NCI-H1694 treated with DMSO at 0.1 percent for 48 hours (cell line): ENCODE measurements at regions not wholly inside any gene's neighbourhood (a gene's known extent, or its start where the extent isn't known, plus 50 kb on each side); places are given as distances from the start of the nearest gene placed in this dataset.
A peak's percentile ranks its signal among the peaks of the same experiment; 100 is the strongest.

Experiments used
- DNase-seq: peaks from one replicate; lab custom pipeline; 2025; lab: John Stamatoyannopoulos, UW

DNA sequence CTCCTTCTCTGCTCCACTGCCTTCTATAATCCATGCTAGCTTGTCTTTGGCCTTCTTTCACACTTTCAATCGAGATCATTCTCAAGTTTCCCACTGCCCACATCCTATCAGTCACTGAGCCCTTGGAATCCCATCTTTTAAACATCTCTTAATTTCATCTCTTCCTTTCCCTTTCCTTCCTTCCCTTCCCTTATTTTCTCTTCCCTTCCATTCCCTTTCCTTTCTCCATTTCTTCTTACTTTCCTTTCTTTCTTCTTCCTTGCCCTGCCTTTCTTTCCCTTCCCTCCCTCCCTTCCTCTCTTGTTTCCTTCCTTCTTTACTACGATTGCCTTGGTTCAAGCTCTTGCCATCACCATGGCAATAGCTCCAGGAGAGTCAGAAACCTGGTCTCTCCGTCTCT, 183.8 kb downstream of the EMP1 start:
- DNase-seq: no peak

DNA sequence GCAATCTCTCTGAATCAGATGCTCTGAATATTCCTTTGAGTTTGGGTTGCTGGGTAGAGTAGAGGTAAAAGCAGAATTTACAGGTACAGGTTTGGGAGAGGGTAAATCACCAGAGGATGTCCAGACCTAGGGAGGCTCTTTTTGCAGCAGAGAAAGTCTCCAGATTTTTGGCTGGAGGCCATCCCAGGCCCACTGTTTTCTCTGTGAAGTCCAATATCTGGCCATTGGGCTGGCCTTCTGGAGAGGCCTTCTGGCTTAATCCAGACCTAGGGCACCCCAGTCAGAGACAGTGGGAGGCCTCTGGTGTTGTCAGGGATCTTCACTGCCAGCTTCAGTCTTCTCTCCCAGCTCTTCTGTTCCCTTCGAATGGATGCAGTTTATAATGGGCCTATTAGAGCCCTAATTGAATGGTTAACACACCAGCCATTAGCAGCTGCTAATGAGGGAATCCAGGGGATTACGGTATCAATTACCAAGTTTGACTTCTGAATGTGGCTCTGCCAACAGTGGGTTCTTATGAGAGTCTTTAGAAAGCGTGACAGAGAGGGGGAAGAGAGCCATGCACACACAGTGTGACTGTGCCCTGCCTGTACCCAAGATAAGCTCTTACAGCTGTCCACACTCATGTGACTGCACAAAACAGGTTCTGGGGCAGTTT, 183.1 kb downstream of the EMP1 start:
- no peak for DNase-seq

GRCh38 chr12:13377698-13378097, 181.2 kb downstream of the EMP1 start:
- DNase-seq: no peak

DNA sequence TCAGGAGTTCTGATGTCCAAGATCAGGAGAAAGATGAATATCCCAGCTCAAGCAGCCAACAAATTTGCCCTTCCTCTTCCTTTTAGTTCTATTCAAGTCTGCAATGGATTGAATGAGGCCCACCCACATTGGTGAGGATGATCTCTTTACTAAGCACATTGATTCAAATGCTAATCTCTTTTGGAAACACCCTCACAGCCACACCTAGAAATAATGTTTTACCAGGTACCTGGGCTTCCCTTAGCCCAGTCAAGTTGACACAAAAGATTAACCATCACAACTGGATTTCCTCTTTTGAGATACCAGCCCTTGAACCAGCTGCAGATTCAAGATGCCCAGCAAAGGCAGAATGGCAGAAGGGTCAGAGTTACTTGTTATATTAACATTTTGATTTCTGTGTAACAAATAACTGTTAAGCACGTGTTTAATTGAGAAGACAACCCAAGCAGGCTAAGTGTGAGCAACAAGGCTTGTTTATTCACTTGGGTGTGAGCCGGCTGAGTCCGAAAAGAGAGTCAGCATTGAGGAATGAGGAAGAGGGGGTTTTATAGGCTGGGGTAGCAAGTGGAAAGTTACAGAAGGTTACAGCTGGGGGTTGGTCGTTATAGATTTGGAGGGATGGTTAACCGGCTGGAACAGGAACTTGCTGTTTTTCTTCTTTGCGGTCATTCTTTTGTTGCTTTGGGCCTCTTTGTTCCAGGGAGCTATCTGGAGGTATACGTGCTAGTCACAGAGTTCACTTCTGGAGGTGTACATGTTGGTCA, 180.3 kb downstream of the EMP1 start:
- no peak for DNase-seq

GRCh38 chr12:13375583-13376345, 179.2 kb downstream of the EMP1 start:
- DNase-seq: peak; percentile 35

DNA sequence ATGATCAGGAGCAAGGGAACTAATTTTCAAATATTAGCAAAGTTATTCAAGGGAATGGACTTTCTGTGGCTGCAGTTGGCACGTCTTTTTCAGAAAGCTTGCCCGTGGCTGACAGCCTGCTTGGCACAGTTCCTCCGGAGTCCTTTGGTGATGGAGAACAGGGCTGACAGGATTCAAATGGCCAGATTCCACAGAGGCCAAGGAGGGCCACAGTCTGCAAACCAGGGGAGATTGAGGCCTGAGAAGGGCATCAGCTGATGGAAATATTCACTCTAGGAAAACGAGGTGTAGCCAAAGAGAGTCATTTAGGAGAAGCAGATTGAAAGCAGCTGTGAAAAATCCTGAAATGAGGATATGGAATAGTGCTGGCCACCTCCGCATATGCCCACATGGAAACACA, 178.3 kb downstream of the EMP1 start:
- no peak for DNase-seq

DNA sequence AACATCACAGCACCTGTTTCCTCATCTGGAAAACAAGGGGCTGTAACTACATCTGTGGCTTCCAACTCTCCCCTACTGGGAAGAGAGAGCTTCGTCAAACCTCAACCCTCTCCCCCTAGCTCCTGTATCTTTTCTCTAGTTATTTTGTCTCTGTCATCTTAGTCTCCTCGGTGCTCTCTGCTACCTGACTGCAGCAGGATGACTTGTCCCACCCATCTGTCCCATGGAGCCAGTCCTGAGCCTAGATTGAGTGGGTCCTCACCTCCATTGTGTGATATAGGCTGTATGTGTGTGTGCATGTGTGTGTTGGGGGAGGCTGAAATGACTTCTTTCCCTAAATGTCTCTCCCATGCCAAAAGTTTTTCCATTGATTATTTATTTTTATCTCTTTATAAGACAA, 177.3 kb downstream of the EMP1 start:
- no peak for DNase-seq

- no peak for DNase-seq
These were observed 176.6 kb downstream of the EMP1 start for GRCh38 chr12:13373131-13373530.

- DNase-seq: no peak
These were observed 175.9 kb downstream of the EMP1 start for GRCh38 chr12:13372386-13372785.

DNA sequence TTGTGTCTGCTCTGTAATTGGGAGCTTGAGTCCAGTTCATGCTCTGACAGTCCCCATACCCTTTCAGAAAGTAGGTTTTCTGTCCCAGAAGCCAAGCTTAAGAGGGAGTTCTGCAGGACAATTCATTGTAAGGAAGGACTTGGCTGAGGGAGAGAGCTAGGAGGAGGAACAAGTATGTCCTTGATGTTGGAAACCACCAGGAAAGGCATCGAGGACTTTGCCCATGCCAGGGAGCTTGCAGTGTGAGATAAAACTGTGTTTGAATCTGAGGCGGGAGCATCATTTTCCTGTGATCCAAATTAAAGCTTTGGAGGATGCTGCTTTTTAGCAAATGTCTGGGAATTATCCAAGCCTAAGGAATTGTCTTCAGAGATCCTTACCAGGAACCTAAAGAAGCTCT, 175.3 kb downstream of the EMP1 start:
- no peak for DNase-seq

DNA sequence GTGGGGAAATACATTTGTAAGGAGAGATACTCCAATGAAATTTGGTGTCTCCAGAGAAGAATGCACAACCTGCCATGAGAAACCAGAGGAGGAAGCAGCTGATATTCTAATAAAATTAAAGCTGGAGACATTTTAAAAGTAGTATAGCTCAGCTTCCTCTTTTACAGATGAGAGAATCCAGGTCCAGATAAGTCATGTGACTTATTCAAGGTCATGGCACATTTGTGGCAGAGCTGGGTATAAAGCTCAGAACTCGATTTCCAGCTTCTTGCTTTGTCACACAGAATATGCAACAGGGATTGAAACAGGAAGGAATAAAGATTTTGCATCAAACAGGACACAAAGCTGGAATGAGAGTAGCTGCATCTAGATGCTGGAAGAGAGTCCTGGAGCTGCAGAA, 174.8 kb downstream of the EMP1 start:
- DNase-seq: no peak

- no peak for DNase-seq
These were observed 173.0 kb downstream of the EMP1 start for GRCh38 chr12:13369474-13370056.

- DNase-seq: no peak
These were observed 172.4 kb downstream of the EMP1 start for GRCh38 chr12:13368971-13369370.

- DNase-seq: no peak
These were observed 171.9 kb downstream of the EMP1 start for GRCh38 chr12:13368431-13368830.

- no peak for DNase-seq
These were observed 171.4 kb downstream of the EMP1 start for GRCh38 chr12:13367973-13368372.

DNA sequence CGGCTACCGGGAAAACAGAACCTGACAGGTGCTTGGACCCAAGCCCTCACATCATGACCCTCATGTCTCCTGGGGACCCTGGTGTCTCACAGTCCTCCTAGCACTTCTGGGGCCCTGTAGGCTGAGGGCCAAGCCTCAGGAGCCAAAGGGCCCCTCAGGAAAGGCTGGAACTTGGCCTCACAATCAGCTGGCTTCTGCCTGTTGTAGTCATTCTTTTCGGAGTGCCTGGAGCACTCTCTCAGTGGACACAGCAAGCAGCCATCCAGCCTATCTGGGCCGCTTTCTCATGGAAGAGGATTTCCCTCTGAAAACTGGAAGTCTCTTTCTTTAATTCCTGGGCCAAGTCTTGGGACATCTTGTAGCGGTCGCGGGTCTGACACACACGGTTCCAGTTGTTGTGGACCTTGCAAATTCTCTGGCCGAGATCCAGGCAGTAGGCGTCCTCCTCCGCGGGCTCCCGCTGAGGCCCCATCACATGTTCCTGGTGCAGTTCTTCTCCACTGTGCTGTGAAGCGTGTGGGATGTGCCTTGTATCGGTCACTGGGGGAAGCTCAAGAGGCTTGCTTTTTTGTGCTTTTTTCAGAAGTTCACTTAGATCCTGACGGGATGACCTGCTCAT, 169.3 kb downstream of the EMP1 start:
- no peak for DNase-seq

GRCh38 chr12:13362260-13362841, 165.8 kb downstream of the EMP1 start:
- DNase-seq: peak; percentile 83

- DNase-seq: no peak
These were observed 163.1 kb downstream of the EMP1 start for GRCh38 chr12:13359636-13360035.

GRCh38 chr12:13358391-13358905, 161.9 kb downstream of the EMP1 start:
- DNase-seq: no peak

DNA sequence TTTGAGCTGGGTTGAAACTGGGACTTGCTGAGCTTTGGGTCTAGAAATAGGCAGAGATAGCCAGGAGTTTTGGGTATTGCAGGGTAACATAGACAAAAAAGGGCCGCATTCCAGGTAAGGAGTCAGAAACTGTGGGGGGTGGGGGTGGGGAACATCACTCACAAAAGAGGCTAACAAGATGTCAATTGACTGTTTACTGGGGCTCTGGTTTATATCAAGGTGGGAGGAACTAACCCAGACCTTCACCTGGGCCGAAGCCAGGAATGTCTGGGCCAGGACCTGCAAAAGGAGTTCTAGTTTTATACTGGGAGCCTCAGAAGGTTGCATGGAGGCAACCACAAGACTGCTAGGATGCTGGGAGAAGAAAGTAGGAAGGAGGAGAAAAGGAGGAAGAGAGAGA, 154.4 kb downstream of the EMP1 start:
- DNase-seq: no peak

GRCh38 chr12:13350381-13350780, 153.9 kb downstream of the EMP1 start:
- DNase-seq: no peak

DNA sequence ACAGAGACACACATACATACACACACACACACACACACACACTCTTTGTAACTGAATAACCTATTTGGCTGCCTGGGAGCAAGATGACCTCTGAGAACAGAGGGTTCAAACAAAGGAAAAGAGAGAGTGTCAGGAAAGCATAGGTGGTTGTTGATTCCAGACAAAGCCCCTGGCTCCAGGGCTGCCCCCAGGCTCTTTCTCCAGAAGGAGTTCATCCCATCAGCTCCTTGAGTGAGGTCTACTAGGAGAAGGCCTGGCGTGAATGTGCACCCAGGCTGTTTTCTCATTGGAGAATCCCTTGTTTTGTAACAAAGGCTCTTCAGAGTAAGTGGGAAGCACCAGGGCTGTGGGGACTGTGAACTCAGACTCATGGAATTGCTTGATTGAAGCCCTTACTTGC, 151.9 kb downstream of the EMP1 start:
- no peak for DNase-seq
